HG03565 (cell line): ENCODE measurements at regions not wholly inside any gene's neighbourhood (a gene's known extent, or its start where the extent isn't known, plus 50 kb on each side); places are given as distances from the start of the nearest gene placed in this dataset.
"Not testable (repeated sequence)": the region's sequence is repeated elsewhere in the genome, so short reads cannot be mapped to it uniquely, and the experiment has no call there.

ENCODE experiments used
- ATAC-seq: cut with Tn5 transposase; IDR thresholded peaks from one replicate; pipeline ENCODE4 v1.9.1; 2021; ENCODE audit warnings: mild to moderate bottlenecking, moderate library complexity; ENCODE audit not compliant: unreplicated experiment

DNA sequence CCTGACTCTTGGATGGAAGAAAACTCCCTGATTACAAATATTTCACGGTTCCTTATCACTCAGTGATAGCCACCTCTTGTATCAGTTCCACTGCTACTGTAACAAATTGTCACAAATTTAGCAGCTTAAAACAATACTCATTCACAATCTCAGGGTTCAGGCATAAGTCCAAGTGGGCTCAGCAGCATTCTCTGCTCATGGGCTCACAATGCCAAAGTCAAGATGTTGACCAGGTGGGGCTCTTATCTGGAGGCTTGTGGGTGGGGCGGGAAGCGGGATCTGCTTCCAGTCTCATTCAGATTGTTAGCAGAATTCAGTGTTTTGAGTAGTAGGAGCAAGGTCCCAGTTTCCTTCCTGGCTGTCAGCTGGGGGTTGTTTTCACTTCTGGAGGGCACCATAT lies 137.3 kb upstream of the FAM78B start:
- ATAC-seq, result no peak

DNA sequence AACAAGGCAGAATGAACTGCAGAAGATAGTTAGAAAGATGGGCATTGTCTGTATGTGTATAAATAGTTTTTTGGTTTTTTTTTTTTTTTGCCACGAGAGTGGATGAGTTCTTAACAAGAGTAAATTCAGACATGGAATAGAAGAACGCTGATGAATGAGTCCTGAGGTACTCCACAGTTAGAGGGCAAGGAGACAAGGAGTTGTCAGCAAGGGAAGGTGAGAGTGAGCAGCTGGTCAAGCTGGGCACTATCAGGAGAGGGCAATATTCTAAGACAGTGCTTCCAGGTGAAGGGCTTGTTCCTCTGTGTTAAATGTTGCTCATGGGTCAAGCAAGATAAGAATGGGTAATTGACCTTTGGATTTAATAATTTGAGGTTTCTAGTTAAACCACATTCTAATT lies 138.6 kb upstream of the FAM78B start:
- no peak for ATAC-seq

DNA sequence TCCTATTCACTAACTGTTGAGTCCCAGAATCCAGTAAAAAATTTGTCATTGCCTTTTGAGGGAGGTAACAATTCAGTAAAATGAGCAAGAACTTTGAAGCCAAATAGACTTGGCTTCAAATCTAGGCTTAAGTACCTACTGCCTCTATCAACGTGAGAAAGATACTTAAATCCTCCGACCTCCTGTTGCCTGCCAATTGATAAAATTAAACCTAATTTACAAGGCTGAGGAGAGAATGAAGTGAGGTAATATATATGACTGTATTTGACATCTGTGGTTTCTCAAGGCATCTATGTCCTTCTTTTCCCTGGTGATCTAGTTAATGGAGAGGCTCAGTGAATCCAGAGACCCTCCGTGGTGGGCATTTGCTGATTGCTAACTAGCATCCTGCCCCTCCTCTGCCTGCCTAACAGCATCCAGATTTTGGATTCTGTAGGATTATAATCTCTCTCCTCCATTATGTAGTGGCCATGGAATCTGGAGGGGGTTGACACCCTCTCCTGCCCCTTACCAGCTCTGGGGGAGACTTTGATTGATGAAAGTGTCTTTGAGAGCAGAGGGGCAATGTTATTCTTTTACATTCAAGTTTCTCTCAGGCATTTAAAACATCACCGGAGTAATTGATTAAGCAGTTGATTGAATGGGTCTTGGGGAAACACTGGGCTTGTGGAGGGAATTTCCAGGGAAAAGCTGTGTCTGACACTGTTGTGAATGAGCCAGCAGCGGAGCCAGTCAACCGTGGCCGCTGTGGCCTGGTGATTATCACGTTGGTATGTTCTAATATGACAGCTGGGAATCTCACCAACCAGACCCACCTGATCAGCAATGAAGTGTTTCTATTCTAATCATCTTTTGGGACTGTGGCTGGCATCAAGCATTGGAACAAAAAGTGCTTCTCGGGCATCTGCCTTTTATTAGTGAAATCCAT lies 140.7 kb upstream of the FAM78B start:
- no peak for ATAC-seq

DNA sequence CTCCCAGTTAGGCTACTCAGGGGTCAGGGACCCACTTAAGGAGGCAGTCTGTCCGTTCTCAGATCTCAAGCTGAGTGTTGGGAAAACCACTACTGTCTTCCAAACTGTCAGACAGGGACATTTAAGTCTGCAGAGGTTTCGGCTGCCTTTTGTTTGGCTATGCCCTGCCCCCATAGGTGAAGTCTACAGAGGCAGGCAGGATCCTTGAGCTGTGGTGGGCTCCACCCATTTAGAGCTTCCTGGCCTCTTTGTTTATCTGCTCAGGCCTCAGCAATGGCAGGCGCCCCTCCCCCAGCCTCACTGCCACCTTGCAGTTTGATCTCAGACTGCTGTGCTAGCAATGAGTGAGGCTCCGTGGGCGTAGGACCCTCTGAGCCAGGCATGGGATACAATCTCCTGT lies 149.5 kb upstream of the FAM78B start:
- ATAC-seq, result not testable (repeated sequence)

DNA sequence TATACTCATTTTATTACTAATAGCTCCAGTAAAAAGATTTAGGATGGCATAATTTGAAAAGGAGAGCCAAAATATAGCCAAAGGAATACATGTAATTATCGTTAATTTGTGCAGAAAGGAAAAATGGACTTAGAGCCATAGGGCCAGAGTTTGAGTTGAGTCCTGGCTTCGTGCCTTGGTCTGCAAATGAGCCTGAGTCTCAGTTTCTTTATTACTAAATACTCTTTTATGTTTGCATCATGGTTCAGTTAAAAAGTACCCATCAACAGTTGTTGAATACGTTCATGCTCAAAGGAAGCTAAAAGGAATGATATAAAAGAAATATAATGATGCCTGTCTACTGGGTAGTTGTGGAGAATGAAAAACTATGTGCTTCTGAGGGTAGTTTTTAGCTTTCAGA lies 155.7 kb upstream of the FAM78B start:
- ATAC-seq, result no peak

DNA sequence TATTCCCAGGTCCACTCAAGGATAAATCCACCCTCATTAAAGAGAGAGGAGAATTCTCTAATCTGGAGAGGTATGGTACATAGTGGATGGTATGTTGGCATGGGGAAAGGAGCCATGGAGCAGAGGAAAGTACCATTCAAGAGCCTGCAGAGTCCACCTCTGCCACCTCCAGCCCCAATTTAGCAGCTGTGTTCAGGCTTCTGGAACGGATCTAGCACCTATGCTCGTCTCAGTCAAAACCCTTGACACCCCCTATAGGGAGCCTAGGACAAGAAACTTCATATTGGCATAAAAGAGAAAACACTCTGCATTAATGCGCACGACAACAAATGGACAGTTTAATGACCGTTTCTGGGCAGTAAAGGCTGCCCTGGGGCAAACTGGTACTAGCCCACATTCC lies 161.1 kb upstream of the FAM78B start:
- no peak for ATAC-seq

DNA sequence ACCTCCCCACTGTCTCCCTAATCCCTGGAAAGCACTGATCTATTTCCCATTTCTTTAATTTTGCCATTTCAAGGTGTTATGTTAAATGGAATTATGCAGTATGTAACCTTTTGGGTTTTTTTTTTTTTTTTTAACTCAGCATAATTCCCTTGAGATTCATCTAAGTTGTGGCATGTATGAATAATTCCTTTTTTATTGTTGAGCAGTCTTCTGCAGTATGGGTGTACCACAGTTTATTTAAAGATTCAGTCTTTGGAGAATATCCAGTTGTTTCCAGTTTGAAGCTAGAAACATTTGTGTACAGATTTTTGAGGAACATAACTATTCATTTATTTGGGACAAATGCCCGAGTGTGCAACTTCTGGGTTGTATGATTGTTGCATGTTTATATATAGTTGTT lies 162.2 kb upstream of the FAM78B start:
- no peak for ATAC-seq

DNA sequence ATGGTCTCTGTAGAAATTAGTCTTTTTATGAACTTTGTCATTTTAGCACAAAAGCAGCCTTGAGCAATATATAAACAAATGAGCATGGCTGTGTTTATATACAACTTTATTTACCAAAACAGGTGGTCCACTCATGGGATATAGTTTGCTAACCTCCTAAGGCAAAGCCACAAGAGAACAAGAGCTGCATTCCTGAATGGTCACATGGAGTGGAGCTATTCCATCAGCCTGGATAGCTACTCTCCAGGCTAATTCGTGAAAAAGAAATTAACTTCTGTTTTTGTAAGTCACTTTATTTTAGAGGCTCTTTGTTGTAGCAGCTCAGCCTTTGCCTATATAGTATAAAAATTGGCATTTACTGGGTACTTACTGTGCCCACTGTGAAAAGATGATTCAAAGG lies 163.3 kb upstream of the FAM78B start:
- no peak for ATAC-seq

DNA sequence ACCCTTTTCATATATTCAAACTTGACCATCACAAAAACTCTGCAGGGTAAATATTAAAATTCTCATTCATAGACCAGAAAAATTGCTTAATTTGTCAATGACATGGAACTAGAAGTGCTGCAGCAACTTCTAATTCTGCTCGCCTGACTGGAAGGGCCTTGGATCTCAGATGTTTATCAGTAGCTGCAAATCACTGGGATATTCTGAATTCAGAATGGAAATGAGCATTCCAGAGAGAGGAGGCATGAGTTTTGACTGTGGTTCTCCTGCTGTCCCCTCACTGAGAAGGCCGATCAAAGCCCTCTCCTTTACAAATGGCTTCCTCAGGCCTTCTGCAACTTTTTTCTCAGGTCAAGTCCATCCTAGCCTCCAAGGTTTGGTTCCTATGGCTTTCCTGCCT lies 171.3 kb upstream of the FAM78B start:
- no peak for ATAC-seq

DNA sequence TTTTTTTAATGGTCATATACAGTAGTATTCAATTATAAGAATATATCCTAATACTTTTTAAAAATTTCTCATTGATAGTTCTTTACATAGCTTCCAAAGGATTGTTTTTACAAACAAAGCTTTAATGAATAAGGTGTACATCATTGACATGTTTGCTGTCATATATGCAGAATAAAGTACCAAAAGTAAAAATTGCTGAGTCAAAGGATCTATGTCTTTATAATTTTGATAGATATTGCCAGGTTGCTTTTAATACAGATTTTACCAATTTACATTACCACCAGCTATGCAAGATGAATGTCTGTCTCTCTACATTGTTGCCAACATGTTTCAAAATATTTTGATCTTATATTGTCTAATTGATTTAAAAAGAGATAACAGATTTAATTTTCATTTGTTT lies 173.9 kb upstream of the FAM78B start:
- no peak for ATAC-seq

DNA sequence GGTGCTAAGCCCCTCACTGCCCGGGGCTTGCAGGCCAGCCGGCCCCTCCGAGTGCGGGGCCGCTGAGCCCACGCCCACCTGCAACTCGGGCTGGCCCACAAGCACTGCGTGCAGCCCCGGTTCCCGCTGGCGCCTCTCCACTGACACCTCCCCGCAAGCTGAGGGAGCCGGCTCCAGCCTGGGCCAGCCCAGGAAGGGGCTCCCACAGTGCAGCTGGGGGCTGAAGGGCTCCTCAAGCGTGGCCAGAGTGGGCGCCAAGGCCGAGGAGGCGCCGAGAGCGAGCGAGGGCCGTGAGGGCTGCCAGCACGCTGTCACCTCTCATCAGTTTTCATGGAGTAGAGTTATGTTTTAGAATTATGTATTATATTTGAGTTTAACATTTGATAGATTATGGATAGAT lies 176.5 kb upstream of the FAM78B start:
- ATAC-seq, result no peak

DNA sequence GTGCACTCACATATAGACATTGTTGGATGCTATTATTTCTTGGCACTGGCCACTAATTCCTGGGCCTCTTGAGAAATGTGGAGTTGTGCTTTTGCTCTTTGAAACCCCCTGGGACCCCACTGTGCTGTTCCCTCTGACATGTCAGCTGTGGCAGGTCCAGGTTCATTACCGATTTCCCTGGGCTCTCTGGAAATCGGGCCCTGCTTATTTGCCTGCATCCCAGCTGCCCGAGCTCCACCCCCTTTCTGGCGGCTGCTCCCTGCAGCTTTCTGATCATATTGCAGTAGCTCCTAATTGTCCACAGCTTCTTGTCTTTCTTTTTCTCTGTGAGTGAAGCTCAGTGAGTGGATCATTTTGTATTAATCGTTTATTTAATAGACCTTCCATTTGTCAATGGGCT lies 183.7 kb upstream of the FAM78B start:
- no peak for ATAC-seq

DNA sequence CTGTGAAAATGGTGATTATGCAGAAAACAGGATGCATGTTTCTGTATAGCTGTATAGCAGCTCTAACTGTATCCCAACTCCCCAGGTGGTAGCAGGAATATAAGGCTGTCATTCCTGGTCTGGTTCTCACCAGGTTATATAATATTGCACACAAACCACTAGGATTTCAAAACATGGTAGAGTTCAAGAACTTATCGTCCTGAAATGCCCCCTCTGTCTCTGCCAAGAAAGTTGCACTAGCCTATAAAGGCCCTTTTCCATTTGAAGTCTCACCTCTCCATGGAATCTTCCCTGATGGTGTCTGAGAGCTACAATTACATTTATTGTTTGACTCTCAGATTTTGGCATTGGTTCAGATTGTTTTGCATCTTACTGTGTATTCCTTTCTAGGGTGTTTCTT lies 184.9 kb upstream of the FAM78B start:
- no peak for ATAC-seq

DNA sequence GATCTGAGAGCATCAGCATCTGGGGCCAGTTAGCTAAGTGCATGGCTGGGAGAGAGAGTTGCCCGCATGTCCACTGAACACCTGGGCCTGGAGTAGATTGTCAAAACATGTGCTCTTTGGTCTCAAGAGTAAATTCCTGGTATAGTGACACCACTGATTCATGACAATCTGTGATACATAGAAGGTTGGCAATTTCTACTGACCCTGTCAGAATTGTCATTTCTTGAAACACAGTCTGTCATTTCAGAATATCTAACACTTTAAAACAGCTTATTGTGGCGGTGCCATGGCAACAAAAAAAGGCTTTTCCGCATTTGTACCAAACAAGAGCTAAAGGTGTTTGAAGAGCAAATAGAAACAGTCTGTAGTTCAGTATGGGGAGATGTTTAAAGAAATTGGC lies 186.4 kb upstream of the FAM78B start:
- no peak for ATAC-seq

DNA sequence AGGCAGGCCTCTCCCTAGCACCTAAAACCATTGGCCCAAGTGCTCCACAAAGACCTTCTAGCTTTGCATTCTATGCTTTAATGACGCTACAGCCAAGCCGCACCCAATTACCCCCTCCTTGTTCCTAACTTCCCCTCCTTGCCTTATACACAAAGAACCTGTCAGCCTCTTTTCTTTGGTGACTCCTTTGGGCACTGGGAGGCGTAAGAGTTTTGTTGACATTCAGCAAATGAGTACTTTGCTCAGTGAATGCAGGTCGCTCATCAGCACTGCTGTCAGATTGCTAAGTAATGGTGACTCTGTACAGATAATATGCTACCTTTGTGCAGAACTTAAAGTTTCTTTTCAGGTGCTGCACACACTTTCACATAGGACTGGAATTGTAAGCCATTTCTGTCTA lies 187.6 kb upstream of the FAM78B start:
- no peak for ATAC-seq

DNA sequence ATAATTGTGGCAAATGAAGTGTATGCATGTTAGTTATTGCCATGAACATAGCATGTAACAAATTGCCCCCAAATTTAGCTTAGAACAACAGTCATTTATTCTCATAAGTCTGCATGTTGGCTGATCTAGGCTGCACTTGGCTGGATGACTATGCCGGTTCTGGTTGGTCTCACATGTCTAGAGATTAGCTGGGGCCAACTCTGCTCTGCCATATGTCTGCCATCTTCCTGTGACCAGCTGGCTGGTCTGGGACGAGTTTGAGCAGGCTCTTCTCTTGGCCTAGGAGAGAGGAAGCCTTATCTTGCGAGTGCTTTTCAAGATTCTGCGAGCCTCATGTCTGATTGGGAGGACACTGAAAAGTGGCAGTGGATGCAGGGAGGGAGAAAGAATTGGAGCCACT lies 198.3 kb upstream of the FAM78B start:
- no peak for ATAC-seq

DNA sequence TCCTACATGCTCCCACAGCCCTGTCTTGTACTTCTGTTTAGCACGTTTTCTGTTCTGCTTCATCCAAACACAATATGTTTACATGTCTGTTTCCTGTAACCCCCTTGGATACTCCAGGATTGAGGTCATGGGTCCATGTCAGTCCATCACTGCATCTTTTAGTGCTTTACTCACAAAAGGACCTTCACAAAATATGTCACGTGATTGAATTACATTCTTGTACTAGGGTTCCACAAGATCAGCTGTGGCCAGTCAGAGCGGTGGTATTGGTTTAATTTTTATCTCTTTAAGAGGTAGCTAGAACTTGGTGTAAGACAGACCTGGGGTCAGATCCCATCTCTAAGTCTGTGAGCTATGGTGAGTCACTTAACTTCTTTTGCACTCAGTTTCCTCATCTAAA lies 201.2 kb upstream of the FAM78B start:
- ATAC-seq, result no peak

DNA sequence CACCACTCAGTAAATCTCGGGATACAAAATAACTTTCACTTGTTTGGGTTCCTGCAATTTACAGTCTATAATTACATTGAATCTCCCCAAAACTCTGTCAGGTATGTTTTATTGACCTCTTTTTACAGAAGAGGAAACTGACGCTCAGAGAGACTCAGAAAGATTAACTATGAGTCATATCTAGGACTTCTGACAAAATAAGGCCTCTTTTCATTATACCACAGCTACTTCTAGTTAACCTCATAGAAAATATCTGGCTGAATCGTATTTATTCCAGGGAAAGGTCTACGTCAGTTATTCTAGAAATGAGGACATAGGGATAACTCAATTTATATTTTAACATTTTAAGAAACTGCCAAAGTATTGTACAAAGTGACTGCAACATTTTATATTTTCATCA lies 211.1 kb upstream of the FAM78B start:
- ATAC-seq, result no peak

DNA sequence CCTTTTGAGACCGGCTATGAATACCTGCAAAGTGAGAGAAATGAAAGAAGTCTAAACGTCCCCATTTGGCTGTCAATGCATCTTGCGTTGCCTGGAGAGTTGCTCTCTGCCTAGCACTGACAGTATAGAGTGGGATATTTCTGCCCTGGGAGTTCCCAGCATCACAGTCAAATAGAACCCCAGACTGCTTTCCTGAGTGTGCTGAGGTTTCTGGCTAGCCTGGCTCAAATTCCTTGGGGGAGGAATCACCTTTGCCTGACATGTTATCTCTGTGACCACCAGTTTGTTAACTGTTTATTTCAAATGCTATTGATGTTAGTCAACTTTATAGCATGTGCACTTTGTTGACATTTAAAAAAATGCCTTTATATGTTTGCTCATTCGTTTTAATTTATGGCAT lies 212.0 kb upstream of the FAM78B start:
- no peak for ATAC-seq

DNA sequence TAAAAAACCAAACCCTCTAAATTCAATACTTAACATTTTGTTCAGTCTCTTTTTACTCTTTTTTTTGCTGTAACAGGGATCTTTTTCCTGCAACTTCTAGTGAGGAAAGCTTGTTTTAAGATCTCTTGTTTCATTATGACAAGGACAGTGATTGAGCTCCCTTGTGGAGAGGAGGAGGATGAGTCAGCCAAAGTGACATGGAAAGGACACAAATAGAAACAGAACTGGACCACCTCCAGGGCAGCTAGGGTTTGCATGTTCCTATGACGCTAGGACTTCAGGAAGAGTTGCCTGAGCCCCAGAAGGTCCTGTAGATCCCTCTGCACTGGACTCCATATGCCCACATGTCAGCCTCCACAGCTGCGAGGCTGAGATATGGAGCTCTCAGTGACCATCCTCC lies 212.6 kb upstream of the FAM78B start:
- no peak for ATAC-seq

DNA sequence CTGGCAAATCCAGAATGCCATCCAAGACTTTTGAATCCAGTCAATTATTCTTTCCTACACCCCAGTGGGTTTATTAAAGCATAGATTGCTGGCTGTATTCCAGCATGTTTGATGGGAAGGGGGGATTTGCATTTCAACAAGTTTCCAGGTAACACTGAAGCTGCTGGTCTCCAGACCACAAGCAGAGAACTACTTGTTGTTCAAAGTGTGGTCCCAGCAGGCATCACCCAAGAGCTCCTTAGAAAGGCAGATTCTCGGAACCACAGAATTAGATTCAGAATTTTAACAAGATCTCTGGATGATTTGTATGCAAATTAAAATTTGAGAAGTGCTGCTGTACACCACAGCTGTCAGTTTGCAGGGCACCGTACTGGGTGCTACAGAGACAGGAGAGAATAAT lies 216.3 kb upstream of the FAM78B start:
- ATAC-seq, result no peak

DNA sequence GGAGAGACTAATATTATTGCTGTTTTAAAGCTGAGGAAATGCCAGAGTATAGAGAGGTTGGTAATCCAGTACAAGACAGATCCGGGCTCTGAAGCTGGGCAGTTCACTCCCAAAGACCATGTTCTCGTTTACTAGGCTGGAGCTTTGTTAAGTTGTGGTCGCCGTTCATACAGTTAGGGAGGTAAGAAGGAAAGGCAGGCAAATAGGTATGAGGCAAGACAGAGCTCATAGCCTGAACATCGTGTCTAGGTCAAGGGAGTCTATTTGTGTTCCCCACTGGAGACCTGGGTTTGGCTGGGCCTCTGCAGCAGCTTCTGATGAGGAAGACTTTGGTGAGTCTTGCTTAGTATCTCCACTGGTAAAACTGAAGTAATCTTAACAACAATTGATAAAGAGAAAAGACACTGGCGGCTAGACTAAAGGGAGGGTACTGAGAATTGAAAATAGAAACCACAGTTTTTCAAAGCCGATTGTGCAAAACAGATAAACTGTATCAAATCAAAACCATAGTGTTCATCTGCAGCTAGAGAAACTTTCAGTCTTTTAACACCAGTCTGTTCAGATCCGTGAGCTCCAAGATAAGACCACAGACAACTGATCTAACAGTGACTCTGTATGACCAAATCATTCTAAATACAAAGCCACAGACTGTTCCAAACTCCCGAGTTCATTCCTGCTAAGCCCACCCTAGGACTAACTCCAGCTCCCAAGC lies 217.0 kb upstream of the FAM78B start:
- ATAC-seq, result no peak
